ENCODE measurements at regions not wholly inside any gene's neighbourhood (a gene's known extent, or its start where the extent isn't known, plus 50 kb on each side); places are given as distances from the start of the nearest gene placed in this dataset.
"Not testable (repeated sequence)": the region's sequence is repeated elsewhere in the genome, so short reads cannot be mapped to it uniquely, and the experiment has no call there.

GRCh38 chr18:54502451-54502850 lies 88.6 kb upstream of the DYNAP start:
- H3K4me3 ChIP-seq (ENCODE audit: low read depth, low read length); H2AFZ ChIP-seq (ENCODE audit: low read length, unreplicated experiment); H3K27me3 ChIP-seq (ENCODE audit: insufficient read depth, low read length); H3K36me3 ChIP-seq (ENCODE audit: insufficient read depth, low read length); H3K27ac ChIP-seq (ENCODE audit: low read depth, low read length); H3K79me2 ChIP-seq (ENCODE audit: control insufficient read depth, insufficient read depth, low read length, unreplicated experiment); H3K4me1 ChIP-seq (ENCODE audit: control insufficient read depth, insufficient read depth, low read length, unreplicated experiment): not testable (repeated sequence)

GRCh38 chr18:54503131-54503894 lies 87.7 kb upstream of the DYNAP start:
- Histone ChIP-seq H3K36me3 (ENCODE audit: insufficient read depth, low read length) (no peaks in the 10 kb centered on the region), H3K27me3 (ENCODE audit: insufficient read depth, low read length) (no peaks in the 10 kb centered on the region), H2AFZ (ENCODE audit: low read length, unreplicated experiment) (no peak overlapping the region), H3K27ac (ENCODE audit: low read depth, low read length) (no peak overlapping the region), H3K79me2 (ENCODE audit: control insufficient read depth, insufficient read depth, low read length, unreplicated experiment) (no peaks in the 10 kb centered on the region), H3K4me1 (ENCODE audit: control insufficient read depth, insufficient read depth, low read length, unreplicated experiment) (no peaks in the 10 kb centered on the region), H3K4me3 (ENCODE audit: low read depth, low read length) (no peak overlapping the region)

GRCh38 chr18:54506516-54507261 lies 84.4 kb upstream of the DYNAP start:
- H3K27ac ChIP-seq (ENCODE audit: low read depth, low read length) = no peak overlapping the region
- no peaks in the 10 kb centered on the region for H3K79me2 ChIP-seq (ENCODE audit: control insufficient read depth, insufficient read depth, low read length, unreplicated experiment)
- no peaks in the 10 kb centered on the region for H3K36me3 ChIP-seq (ENCODE audit: insufficient read depth, low read length)
- H2AFZ ChIP-seq (ENCODE audit: low read length, unreplicated experiment) = no peak overlapping the region
- no peaks in the 10 kb centered on the region for H3K4me1 ChIP-seq (ENCODE audit: control insufficient read depth, insufficient read depth, low read length, unreplicated experiment)
- H3K4me3 ChIP-seq (ENCODE audit: low read depth, low read length) = no peak overlapping the region
- H3K27me3 ChIP-seq (ENCODE audit: insufficient read depth, low read length) = peaks cover 12% of the 10 kb centered on the region; the same call in 1 of the 2 replicates

GRCh38 chr18:54509793-54510192 lies 81.3 kb upstream of the DYNAP start:
- H3K27me3 ChIP-seq (ENCODE audit: insufficient read depth, low read length) = peaks cover 36% of the 10 kb centered on the region; the same call in 1 of the 2 replicates
- no peak overlapping the region for H3K27ac ChIP-seq (ENCODE audit: low read depth, low read length)
- no peaks in the 10 kb centered on the region for H3K79me2 ChIP-seq (ENCODE audit: control insufficient read depth, insufficient read depth, low read length, unreplicated experiment)
- no peaks in the 10 kb centered on the region for H3K36me3 ChIP-seq (ENCODE audit: insufficient read depth, low read length)
- no peaks in the 10 kb centered on the region for H3K4me1 ChIP-seq (ENCODE audit: control insufficient read depth, insufficient read depth, low read length, unreplicated experiment)
- H3K4me3 ChIP-seq (ENCODE audit: low read depth, low read length) = no peak overlapping the region
- H2AFZ ChIP-seq (ENCODE audit: low read length, unreplicated experiment) = no peak overlapping the region

DNA sequence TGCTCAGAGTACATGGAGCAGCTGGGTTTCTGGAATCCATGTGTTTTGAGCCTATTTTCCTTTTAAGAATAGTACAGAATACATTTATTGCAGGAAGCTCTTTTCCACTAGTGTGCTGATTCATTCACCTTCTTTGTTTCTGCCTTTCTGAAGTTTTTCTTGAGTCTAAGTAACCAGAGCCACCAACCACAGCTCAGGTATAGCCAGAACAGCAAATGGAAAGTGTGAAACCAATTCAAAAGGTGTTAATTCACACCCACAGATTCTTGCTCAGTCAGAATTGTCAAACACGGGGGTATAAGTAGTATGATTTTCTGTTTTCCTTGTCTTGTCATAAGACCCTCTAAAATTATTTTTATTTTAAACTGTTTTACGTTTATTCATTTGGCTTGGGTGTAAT lies 75.9 kb upstream of the DYNAP start:
- peaks cover 46% of the 10 kb centered on the region for H3K27me3 ChIP-seq (ENCODE audit: insufficient read depth, low read length)
- H3K79me2 ChIP-seq (ENCODE audit: control insufficient read depth, insufficient read depth, low read length, unreplicated experiment) = no peaks in the 10 kb centered on the region
- no peak overlapping the region for H3K4me3 ChIP-seq (ENCODE audit: low read depth, low read length)
- no peak overlapping the region for H3K27ac ChIP-seq (ENCODE audit: low read depth, low read length)
- H2AFZ ChIP-seq (ENCODE audit: low read length, unreplicated experiment) = no peak overlapping the region
- no peaks in the 10 kb centered on the region for H3K36me3 ChIP-seq (ENCODE audit: insufficient read depth, low read length)
- no peaks in the 10 kb centered on the region for H3K4me1 ChIP-seq (ENCODE audit: control insufficient read depth, insufficient read depth, low read length, unreplicated experiment)

DNA sequence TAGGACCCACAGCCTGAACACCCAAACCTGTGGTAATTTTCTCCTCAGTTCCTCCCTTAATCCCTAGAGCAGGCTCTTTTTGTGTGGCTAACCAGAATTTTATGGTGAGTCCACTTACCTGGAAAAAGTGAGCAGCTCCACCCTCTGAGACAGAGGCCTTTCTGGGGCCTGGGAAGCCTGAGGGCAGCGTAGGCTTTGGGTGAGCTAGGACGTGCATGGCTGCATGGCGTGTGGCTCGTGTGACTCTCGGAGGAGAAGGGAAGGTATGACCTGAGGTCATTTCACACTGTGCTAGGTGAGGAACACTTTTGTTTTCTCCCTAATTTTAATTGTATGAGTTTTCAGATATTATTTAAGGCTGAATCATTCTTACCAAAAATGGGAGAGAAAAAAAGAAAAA lies 73.5 kb upstream of the DYNAP start:
- Histone ChIP-seq H3K79me2 (ENCODE audit: control insufficient read depth, insufficient read depth, low read length, unreplicated experiment) (no peaks in the 10 kb centered on the region), H2AFZ (ENCODE audit: low read length, unreplicated experiment) (no peak overlapping the region), H3K27ac (ENCODE audit: low read depth, low read length) (no peak overlapping the region), H3K36me3 (ENCODE audit: insufficient read depth, low read length) (no peaks in the 10 kb centered on the region), H3K27me3 (ENCODE audit: insufficient read depth, low read length) (peaks cover 38% of the 10 kb centered on the region), H3K4me3 (ENCODE audit: low read depth, low read length) (no peak overlapping the region), H3K4me1 (ENCODE audit: control insufficient read depth, insufficient read depth, low read length, unreplicated experiment) (no peaks in the 10 kb centered on the region)

- H3K79me2 ChIP-seq (ENCODE audit: control insufficient read depth, insufficient read depth, low read length, unreplicated experiment) = no peaks in the 10 kb centered on the region
- H3K27me3 ChIP-seq (ENCODE audit: insufficient read depth, low read length) = peaks cover 26% of the 10 kb centered on the region
- H3K27ac ChIP-seq (ENCODE audit: low read depth, low read length) = no peak overlapping the region
- no peaks in the 10 kb centered on the region for H3K36me3 ChIP-seq (ENCODE audit: insufficient read depth, low read length)
- no peak overlapping the region for H3K4me3 ChIP-seq (ENCODE audit: low read depth, low read length)
- H2AFZ ChIP-seq (ENCODE audit: low read length, unreplicated experiment) = no peak overlapping the region
- H3K4me1 ChIP-seq (ENCODE audit: control insufficient read depth, insufficient read depth, low read length, unreplicated experiment) = no peaks in the 10 kb centered on the region
These were observed 69.2 kb upstream of the DYNAP start for GRCh38 chr18:54521846-54522245.

GRCh38 chr18:54528942-54529376 lies 62.1 kb upstream of the DYNAP start:
- H3K27me3 ChIP-seq (ENCODE audit: insufficient read depth, low read length) = peaks cover 22% of the 10 kb centered on the region
- H3K36me3 ChIP-seq (ENCODE audit: insufficient read depth, low read length) = no peaks in the 10 kb centered on the region
- H3K27ac ChIP-seq (ENCODE audit: low read depth, low read length) = no peak overlapping the region
- no peak overlapping the region for H3K4me3 ChIP-seq (ENCODE audit: low read depth, low read length)
- no peaks in the 10 kb centered on the region for H3K4me1 ChIP-seq (ENCODE audit: control insufficient read depth, insufficient read depth, low read length, unreplicated experiment)
- no peaks in the 10 kb centered on the region for H3K79me2 ChIP-seq (ENCODE audit: control insufficient read depth, insufficient read depth, low read length, unreplicated experiment)
- H2AFZ ChIP-seq (ENCODE audit: low read length, unreplicated experiment) = no peak overlapping the region

DNA sequence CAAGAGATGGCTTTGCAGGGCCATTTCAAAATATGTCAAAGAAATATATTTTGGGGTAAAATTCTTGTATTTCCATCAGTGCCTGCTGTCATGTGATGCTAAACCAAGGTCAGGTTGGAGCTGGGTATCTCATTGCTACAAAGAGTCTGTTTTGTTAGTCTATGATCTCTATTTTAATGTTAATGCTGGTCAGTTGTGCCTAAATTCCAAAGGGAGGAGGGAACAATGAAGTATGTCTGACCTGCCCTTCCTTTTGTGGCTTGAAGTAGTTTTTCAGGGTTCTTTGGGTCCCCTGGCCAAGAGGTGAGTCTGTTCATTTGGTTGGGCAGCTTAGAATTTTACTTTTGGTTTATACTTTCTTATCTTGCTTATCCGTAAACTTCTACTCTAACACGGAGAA lies 61.6 kb upstream of the DYNAP start:
- Histone ChIP-seq H3K27me3 (ENCODE audit: insufficient read depth, low read length) (peaks cover 22% of the 10 kb centered on the region), H3K79me2 (ENCODE audit: control insufficient read depth, insufficient read depth, low read length, unreplicated experiment) (no peaks in the 10 kb centered on the region), H3K27ac (ENCODE audit: low read depth, low read length) (no peak overlapping the region), H2AFZ (ENCODE audit: low read length, unreplicated experiment) (no peak overlapping the region), H3K4me3 (ENCODE audit: low read depth, low read length) (no peak overlapping the region), H3K4me1 (ENCODE audit: control insufficient read depth, insufficient read depth, low read length, unreplicated experiment) (no peaks in the 10 kb centered on the region), H3K36me3 (ENCODE audit: insufficient read depth, low read length) (no peaks in the 10 kb centered on the region)

DNA sequence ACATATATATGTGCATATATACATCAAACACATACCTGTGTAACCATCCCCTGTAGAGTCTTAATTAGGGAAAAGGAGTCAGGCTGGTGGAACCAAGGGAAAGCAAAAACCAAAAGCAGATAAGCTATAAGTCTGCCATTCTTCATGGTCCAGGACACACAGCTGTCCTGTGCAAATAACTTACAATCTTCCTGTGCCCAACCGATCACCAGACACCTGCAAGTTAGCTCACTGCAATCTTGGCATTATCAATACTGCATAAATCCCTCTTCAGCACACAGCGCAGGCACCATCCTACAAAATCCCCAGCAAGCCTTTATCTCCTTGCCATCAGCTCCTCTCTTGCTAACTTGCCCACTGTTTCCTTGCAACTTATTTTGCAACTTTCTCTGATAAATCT lies 60.8 kb upstream of the DYNAP start:
- H3K79me2 ChIP-seq (ENCODE audit: control insufficient read depth, insufficient read depth, low read length, unreplicated experiment) = no peaks in the 10 kb centered on the region
- H3K36me3 ChIP-seq (ENCODE audit: insufficient read depth, low read length) = no peaks in the 10 kb centered on the region
- no peaks in the 10 kb centered on the region for H3K4me1 ChIP-seq (ENCODE audit: control insufficient read depth, insufficient read depth, low read length, unreplicated experiment)
- no peak overlapping the region for H3K27ac ChIP-seq (ENCODE audit: low read depth, low read length)
- no peak overlapping the region for H3K4me3 ChIP-seq (ENCODE audit: low read depth, low read length)
- H2AFZ ChIP-seq (ENCODE audit: low read length, unreplicated experiment) = no peak overlapping the region
- H3K27me3 ChIP-seq (ENCODE audit: insufficient read depth, low read length) = peaks cover 22% of the 10 kb centered on the region

Data from ACC112 (cell line).